Fibroblast of villous mesenchyme (primary cell): ENCODE measurements at regions not wholly inside any gene's neighbourhood (a gene's known extent, or its start where the extent isn't known, plus 50 kb on each side); places are given as distances from the start of the nearest gene placed in this dataset.

ENCODE experiments used
- DNase-seq: peaks from one replicate; pipeline ENCODE4 v3.0.0-alpha.2; 2010; ENCODE audit warnings: low read depth
- H3K4me3 ChIP-seq: 2 replicates; pipeline ENCODE4 v1.5.1; 2011; ENCODE audit warnings: low read depth, mild to moderate bottlenecking, low read length
- TF ChIP-seq, protein P1 (sequence below): IDR thresholded peaks from 2 replicates; pipeline ENCODE4 v1.5.1; 2012; ENCODE audit warnings: low read depth, mild to moderate bottlenecking, low read length; ENCODE audit not compliant: insufficient read depth

DNA sequence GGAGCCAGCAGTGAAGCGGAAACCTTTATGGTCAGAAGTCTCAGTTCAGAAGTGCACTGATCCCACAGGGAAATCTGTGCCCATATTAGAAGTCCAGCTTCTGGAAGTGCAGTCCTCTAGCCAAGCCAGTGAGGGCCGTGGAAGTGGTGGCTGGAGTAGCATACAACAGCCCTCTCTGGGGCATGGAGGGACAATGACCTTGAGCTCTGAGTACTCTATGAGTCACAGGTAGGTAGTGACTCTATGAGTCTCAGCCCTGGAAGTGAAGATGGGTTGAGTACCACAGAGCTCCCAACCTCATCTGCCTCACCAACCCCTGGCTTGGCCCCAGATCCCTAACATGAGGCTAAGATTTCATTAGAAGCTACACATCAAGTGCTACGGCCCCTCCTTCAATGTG lies 205.9 kb upstream of the PPP2R3A start:
- H3K4me3 ChIP-seq, result no peak overlapping the region
- TF ChIP-seq, protein P1, sequence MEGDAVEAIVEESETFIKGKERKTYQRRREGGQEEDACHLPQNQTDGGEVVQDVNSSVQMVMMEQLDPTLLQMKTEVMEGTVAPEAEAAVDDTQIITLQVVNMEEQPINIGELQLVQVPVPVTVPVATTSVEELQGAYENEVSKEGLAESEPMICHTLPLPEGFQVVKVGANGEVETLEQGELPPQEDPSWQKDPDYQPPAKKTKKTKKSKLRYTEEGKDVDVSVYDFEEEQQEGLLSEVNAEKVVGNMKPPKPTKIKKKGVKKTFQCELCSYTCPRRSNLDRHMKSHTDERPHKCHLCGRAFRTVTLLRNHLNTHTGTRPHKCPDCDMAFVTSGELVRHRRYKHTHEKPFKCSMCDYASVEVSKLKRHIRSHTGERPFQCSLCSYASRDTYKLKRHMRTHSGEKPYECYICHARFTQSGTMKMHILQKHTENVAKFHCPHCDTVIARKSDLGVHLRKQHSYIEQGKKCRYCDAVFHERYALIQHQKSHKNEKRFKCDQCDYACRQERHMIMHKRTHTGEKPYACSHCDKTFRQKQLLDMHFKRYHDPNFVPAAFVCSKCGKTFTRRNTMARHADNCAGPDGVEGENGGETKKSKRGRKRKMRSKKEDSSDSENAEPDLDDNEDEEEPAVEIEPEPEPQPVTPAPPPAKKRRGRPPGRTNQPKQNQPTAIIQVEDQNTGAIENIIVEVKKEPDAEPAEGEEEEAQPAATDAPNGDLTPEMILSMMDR, result no peak
- no peak for DNase-seq

DNA sequence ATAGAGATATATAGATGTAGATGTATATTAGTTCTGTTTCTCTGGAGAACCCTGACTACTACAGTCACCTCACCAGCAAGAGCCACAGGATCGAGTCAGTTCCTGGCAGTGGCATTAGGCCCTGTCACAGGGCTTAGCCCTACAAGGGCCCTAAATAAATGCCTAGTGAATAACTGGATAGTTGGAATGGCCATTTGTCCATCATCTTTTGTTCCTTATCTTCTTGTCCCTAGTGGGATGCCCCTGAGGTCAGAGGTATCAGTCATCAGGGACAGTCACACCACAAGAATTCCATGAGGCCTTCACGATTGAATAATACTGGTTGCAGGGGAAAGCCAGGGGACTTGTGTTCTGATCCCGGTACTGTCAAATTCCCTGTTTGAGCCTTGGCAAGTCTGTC lies 204.9 kb upstream of the PPP2R3A start:
- DNase-seq, result no peak

DNA sequence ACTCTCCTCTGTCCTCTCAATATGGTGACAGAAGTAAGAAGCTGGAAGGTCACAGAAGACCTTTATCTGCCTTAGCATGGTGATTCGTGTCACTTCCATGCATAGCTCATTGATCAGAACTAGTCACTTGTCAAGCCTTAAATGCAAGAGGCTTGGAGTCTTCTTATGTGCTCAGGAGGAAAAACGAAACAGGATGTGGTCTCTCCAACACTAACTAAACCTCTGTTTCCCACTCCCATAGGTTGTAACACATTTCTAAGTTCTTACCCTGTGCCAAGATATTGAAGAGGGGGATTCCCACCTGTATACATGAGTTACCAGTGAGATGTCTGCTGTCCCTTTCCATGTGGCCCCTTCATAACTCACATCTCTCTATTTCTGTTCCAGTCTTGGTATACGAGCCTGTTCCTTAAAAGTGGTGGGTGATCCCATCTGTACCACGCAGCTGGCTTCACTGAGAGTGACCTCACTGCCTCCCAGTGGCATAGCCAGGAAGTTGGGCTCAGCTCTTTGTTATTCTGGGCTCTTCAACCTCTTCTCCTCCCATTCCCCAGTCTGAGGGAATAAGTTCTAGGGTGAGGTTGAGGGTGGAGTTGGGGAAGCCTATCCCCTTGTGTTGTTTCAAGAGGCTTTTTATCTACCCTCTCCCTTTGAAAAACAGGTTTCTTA lies 203.2 kb upstream of the PPP2R3A start:
- no peak overlapping the region for H3K4me3 ChIP-seq
- DNase-seq, result no peak
- TF ChIP-seq, protein P1, result no peak

More for the DNA sequence above, 204.9 kb upstream of the PPP2R3A start:
- H3K4me3 ChIP-seq, result no peak overlapping the region
- TF ChIP-seq, protein P1, result no peak

DNA sequence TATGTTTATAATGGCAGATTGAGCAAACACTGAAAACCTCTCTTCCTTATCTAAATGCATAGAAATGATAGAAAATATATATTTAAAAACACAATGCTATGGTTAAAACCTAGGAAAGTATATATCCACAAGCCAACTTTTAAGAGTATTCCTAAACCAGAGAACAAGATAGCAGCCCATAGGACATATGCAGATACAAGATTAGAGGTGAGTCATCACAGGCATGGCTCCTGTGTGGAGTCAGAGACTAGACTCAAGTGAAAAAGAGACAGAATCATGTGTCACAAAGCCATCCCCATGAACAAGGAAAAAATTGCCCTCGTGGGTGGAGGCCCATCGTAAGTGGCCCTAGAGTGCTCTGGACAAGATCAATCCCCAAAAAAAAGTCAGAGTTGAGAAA lies 199.4 kb upstream of the PPP2R3A start:
- TF ChIP-seq, protein P1, result no peak
- DNase-seq, result no peak

DNA sequence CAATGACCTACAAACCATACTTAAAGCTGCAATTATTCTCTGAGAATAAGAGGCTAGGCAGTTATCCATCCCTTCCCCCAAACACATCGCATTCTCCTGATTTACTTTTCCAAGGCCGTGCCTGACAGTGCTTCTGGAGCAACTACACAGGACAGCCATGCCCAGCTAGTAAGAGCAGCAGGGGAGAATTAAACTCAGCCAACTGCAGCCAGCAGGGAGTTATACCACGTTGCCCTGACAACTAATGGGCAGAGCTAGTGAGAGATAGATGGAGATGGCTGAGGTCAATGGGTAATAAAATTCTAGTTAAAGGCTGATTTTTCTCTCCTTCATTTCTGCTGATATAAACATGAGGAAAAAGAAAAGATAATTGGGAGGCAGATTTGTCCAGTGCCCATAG lies 193.8 kb upstream of the PPP2R3A start:
- TF ChIP-seq, protein P1, result no peak
- H3K4me3 ChIP-seq, result no peak overlapping the region
- DNase-seq, result no peak

More for the DNA sequence above, 199.4 kb upstream of the PPP2R3A start:
- H3K4me3 ChIP-seq, result no peak overlapping the region

DNA sequence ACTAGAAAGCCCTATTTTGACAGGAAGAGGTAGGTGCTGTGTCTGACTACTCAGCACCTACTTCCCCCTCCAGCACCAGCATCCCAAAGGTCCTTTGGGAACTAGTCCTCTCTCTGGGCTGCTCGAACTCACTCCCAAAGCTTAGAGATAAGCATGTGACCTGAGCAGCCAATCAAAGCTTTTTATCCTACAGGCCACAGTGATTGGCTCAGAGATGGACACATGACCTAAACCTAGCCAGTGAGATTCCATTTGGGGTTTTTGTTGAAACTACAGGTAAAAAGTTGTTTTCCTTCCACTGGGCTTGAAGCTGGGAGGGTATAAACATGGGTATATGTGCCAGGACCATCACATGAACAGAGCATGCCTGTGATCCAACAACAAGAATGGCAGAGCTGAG lies 186.5 kb upstream of the PPP2R3A start:
- no peak for DNase-seq
- no peak overlapping the region for H3K4me3 ChIP-seq
- TF ChIP-seq, protein P1, result no peak

DNA sequence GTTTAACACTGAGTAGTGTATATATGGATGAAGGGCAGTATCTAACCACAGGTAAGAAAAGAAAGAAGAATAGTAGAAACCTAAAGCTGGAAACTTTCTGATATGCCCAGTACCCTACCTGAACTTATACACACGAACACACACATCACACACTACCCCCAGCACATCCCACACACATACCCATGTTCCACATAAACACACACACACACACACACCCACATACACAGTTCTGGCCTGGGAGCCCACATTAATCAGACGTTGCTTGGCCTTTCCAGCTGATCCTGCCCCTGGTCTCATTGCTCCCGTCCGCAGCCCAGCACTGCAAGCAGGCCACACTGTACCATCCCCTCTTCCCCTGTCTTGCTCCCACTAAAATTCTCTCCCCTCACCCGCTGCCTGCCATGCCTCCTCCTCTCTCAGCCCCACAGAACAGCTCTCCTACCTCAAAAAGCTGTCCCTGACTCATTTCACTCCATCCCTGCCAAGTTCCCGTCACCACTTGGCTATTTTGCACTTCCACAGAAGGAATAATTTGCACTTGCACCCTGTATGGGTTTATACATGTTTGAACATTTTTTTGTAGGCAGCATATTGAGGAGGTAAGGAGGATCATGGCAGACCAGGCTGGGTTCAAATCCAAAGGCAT lies 185.8 kb upstream of the PPP2R3A start:
- TF ChIP-seq, protein P1, result no peak
- DNase-seq, result no peak
- no peak overlapping the region for H3K4me3 ChIP-seq
